H9 (cell line): ENCODE measurements at regions not wholly inside any gene's neighbourhood (a gene's known extent, or its start where the extent isn't known, plus 50 kb on each side); places are given as distances from the start of the nearest gene placed in this dataset.

Experiments
- DNase-seq: peaks from one replicate; pipeline ENCODE4 v3.0.0-alpha.2; 2017
- H2AFZ ChIP-seq: one replicate; pipeline ENCODE4 v1.6.1; 2013; ENCODE audit warnings: mild to moderate bottlenecking, low read length, control low read depth, moderate library complexity
- H2AK5ac ChIP-seq: 2 replicates; pipeline ENCODE4 v1.6.1; 2013; ENCODE audit warnings: low read length, control low read depth, mixed read lengths; ENCODE audit not compliant: insufficient read length
- H2BK120ac ChIP-seq: one replicate; pipeline ENCODE4 v1.6.1; 2013; ENCODE audit warnings: low read depth, mild to moderate bottlenecking, low read length, control low read depth, inconsistent platforms; ENCODE audit not compliant: poor library complexity, severe bottlenecking
- H2BK12ac ChIP-seq: 2 replicates; pipeline ENCODE4 v1.6.1; 2013; ENCODE audit warnings: low read length, control low read depth, mixed read lengths, low read depth; ENCODE audit not compliant: insufficient read length
- H2BK15ac ChIP-seq: 2 replicates; pipeline ENCODE4 v1.6.1; 2013; ENCODE audit warnings: low read depth, low read length, control low read depth
- H2BK20ac ChIP-seq: one replicate; pipeline ENCODE4 v1.6.1; 2013; ENCODE audit warnings: low read depth, mild to moderate bottlenecking, low read length, control low read depth, inconsistent platforms; ENCODE audit not compliant: poor library complexity, severe bottlenecking
- H2BK5ac ChIP-seq: 2 replicates; pipeline ENCODE4 v1.6.1; 2013; ENCODE audit warnings: low read length, control low read depth, mixed read lengths; ENCODE audit not compliant: insufficient read length
- H3K14ac ChIP-seq: 2 replicates; pipeline ENCODE4 v1.6.1; 2013; ENCODE audit warnings: low read length, control low read depth; ENCODE audit not compliant: insufficient read depth
- H3K18ac ChIP-seq: 2 replicates; pipeline ENCODE4 v1.6.1; 2013; ENCODE audit warnings: low read depth, mild to moderate bottlenecking, mixed read lengths, low read length, control low read depth; ENCODE audit not compliant: insufficient read length
- H3K23ac ChIP-seq: 2 replicates; pipeline ENCODE4 v1.6.1; 2013; ENCODE audit warnings: low read length, control low read depth, mixed read lengths, low read depth; ENCODE audit not compliant: insufficient read length
- H3K23me2 ChIP-seq: 2 replicates; pipeline ENCODE4 v1.6.1; 2013; ENCODE audit warnings: low read depth, mild to moderate bottlenecking, mixed read lengths, low read length, control low read depth; ENCODE audit not compliant: insufficient read length, poor library complexity, severe bottlenecking
- H3K27ac ChIP-seq: 2 replicates; pipeline ENCODE4 v1.5.1; 2013; ENCODE audit warnings: low read length, control low read depth, mixed read lengths, low read depth; ENCODE audit not compliant: insufficient read length
- H3K27me3 ChIP-seq: 2 replicates; pipeline ENCODE4 v1.6.1; 2013; ENCODE audit warnings: low read length, control low read depth, inconsistent platforms; ENCODE audit not compliant: insufficient read depth
- H3K4ac ChIP-seq: 2 replicates; pipeline ENCODE4 v1.6.1; 2013; ENCODE audit warnings: low read depth, mild to moderate bottlenecking, control low read depth, inconsistent platforms, low read length, moderate library complexity
- H3K4me1 ChIP-seq: 2 replicates; pipeline ENCODE4 v1.6.1; 2013; ENCODE audit warnings: low read length, control low read depth, inconsistent platforms; ENCODE audit not compliant: insufficient read depth
- H3K4me2 ChIP-seq: 2 replicates; pipeline ENCODE4 v1.6.1; 2013; ENCODE audit warnings: low read length, control low read depth, mixed read lengths; ENCODE audit not compliant: insufficient read length, insufficient read depth
- H3K56ac ChIP-seq: 2 replicates; pipeline ENCODE4 v1.6.1; 2013; ENCODE audit warnings: low read depth, mild to moderate bottlenecking, mixed read lengths, low read length, control low read depth; ENCODE audit not compliant: insufficient read length
- H3K79me1 ChIP-seq: 2 replicates; pipeline ENCODE4 v1.6.1; 2013; ENCODE audit warnings: low read depth, mild to moderate bottlenecking, moderate library complexity, low read length, control low read depth, inconsistent platforms; ENCODE audit not compliant: insufficient read depth, poor library complexity, severe bottlenecking
- H3K79me2 ChIP-seq: 2 replicates; pipeline ENCODE4 v1.6.1; 2013; ENCODE audit warnings: low read length, control low read depth, inconsistent platforms; ENCODE audit not compliant: insufficient read depth
- H3K9ac ChIP-seq: 2 replicates; pipeline ENCODE4 v1.6.1; 2013; ENCODE audit warnings: low read length, control low read depth, mixed read lengths; ENCODE audit not compliant: insufficient read length; ENCODE audit errors: extremely low read depth
- H3K9me3 ChIP-seq: one replicate; pipeline ENCODE4 v1.6.1; 2013; ENCODE audit warnings: low read depth, low read length, inconsistent platforms; ENCODE audit not compliant: control insufficient read depth
- H3T11ph ChIP-seq: one replicate; pipeline ENCODE4 v1.6.1; 2013; ENCODE audit warnings: mild to moderate bottlenecking, low read length, control low read depth, inconsistent platforms
- H4K20me1 ChIP-seq: one replicate; pipeline ENCODE4 v1.6.1; 2013; ENCODE audit not compliant: control insufficient read depth, insufficient read length, insufficient read depth
- H4K5ac ChIP-seq: 2 replicates; pipeline ENCODE4 v1.6.1; 2013; ENCODE audit warnings: low read depth, mild to moderate bottlenecking, mixed read lengths, low read length, control low read depth; ENCODE audit not compliant: insufficient read length
- H4K8ac ChIP-seq: replicated peaks from 2 replicates; pipeline ENCODE4 v1.6.1; 2013; ENCODE audit warnings: low read length, control low read depth, mixed read lengths, low read depth; ENCODE audit not compliant: insufficient read length
- H4K91ac ChIP-seq: 2 replicates; pipeline ENCODE4 v1.6.1; 2013; ENCODE audit warnings: low read depth, mild to moderate bottlenecking, moderate library complexity, mixed read lengths, low read length, control low read depth; ENCODE audit not compliant: insufficient read length
- H3K27ac Mint-ChIP-seq, 3 experiments: 2 replicates in 2 of 3; 3 replicates in 1 of 3; pipeline ENCODE4 v1.8.0; 2020 to 2021; ENCODE audit warnings: mixed read lengths in 3 of 3, mild to moderate bottlenecking in 1 of 3, moderate library complexity in 1 of 3
- H3K27me3 Mint-ChIP-seq: 2 replicates; pipeline ENCODE4 v1.8.0; 2021; ENCODE audit warnings: low read depth, mild to moderate bottlenecking, moderate library complexity, mixed read lengths
- H3K36me3 Mint-ChIP-seq, 3 experiments: 2 replicates in 2 of 3; 3 replicates in 1 of 3; pipeline ENCODE4 v1.8.0; 2020 to 2021; ENCODE audit warnings: low read depth in 3 of 3, mixed read lengths in 3 of 3; ENCODE audit not compliant: insufficient read depth in 1 of 3
- H3K4me1 Mint-ChIP-seq, 2 experiments: 2 replicates each; pipeline ENCODE4 v1.8.0; 2020; ENCODE audit warnings: mixed read lengths in 2 of 2
- H3K4me3 Mint-ChIP-seq, 2 experiments: 2 replicates in 1 of 2; 3 replicates in 1 of 2; pipeline ENCODE4 v1.8.0; 2020 to 2021; ENCODE audit warnings: mild to moderate bottlenecking in 2 of 2, mixed read lengths in 2 of 2, moderate library complexity in 1 of 2
- H3K9me3 Mint-ChIP-seq, 2 experiments: 2 replicates in 1 of 2; 3 replicates in 1 of 2; pipeline ENCODE4 v1.8.0; 2020; ENCODE audit warnings: mild to moderate bottlenecking in 2 of 2, mixed read lengths in 2 of 2, moderate library complexity in 1 of 2
- WGBS: extraction: QIAGEN DNeasy Blood & Tissue Kit; methylation state at CpG from one replicate; pipeline ENCODE4 v1.1.7; 2013; ENCODE audit warnings: missing lambda C conversion rate, low lambda C conversion rate, mixed read lengths; ENCODE audit not compliant: insufficient read length; ENCODE audit errors: extremely low coverage; 5-methylcytosine and 5-hydroxymethylcytosine counted together
- TF ChIP-seq, protein P1 (sequence below): fragments of 200-600 bp; sonication (generic); conservative IDR thresholded peaks from 3 replicates; pipeline ENCODE4 v1.8.0; 2021; ENCODE audit warnings: antibody characterized with exemption, mild to moderate bottlenecking

- no CpG with 5 or more reads among the region's 4 CpGs for WGBS
- no peaks in the 10 kb centered on the region for H3K27me3 ChIP-seq
- no peaks in the 10 kb centered on the region for H3K36me3 Mint-ChIP-seq
- H3K79me1 ChIP-seq, result no peaks in the 10 kb centered on the region
- no peak overlapping the region for H4K8ac ChIP-seq
- TF ChIP-seq, protein P1, sequence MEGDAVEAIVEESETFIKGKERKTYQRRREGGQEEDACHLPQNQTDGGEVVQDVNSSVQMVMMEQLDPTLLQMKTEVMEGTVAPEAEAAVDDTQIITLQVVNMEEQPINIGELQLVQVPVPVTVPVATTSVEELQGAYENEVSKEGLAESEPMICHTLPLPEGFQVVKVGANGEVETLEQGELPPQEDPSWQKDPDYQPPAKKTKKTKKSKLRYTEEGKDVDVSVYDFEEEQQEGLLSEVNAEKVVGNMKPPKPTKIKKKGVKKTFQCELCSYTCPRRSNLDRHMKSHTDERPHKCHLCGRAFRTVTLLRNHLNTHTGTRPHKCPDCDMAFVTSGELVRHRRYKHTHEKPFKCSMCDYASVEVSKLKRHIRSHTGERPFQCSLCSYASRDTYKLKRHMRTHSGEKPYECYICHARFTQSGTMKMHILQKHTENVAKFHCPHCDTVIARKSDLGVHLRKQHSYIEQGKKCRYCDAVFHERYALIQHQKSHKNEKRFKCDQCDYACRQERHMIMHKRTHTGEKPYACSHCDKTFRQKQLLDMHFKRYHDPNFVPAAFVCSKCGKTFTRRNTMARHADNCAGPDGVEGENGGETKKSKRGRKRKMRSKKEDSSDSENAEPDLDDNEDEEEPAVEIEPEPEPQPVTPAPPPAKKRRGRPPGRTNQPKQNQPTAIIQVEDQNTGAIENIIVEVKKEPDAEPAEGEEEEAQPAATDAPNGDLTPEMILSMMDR, result no peak
- no peak overlapping the region for H2BK120ac ChIP-seq
- H3K27me3 Mint-ChIP-seq, result no peaks in the 10 kb centered on the region
- DNase-seq, result no peak
- H3K14ac ChIP-seq, result no peak overlapping the region
- no peak overlapping the region for H2AK5ac ChIP-seq
- H3K9me3 Mint-ChIP-seq, result no peaks in the 10 kb centered on the region
- H4K91ac ChIP-seq, result no peak overlapping the region
- H3K27ac ChIP-seq, result no peak overlapping the region
- H2BK12ac ChIP-seq, result no peak overlapping the region
- H2AFZ ChIP-seq, result no peak overlapping the region
- H3K23ac ChIP-seq, result no peak overlapping the region
- H3K4me3 Mint-ChIP-seq, result no peak overlapping the region
- no peak overlapping the region for H3K4me2 ChIP-seq
- no peak overlapping the region for H2BK15ac ChIP-seq
- no peaks in the 10 kb centered on the region for H3K9me3 ChIP-seq
- H3K4me1 Mint-ChIP-seq, result no peaks in the 10 kb centered on the region
- H4K5ac ChIP-seq, result no peak overlapping the region
- H3K23me2 ChIP-seq, result no peaks in the 10 kb centered on the region
- no peak overlapping the region for H3K9ac ChIP-seq
- H3K18ac ChIP-seq, result no peak overlapping the region
- H2BK5ac ChIP-seq, result no peak overlapping the region
- no peaks in the 10 kb centered on the region for H3K79me2 ChIP-seq
- no peaks in the 10 kb centered on the region for H3K4me1 ChIP-seq
- H4K20me1 ChIP-seq, result no peaks in the 10 kb centered on the region
- H3K4ac ChIP-seq, result no peak overlapping the region
- H3K56ac ChIP-seq, result no peak overlapping the region
- H3T11ph ChIP-seq, result no peak overlapping the region
- H3K27ac Mint-ChIP-seq, result no peak overlapping the region
- H2BK20ac ChIP-seq, result no peak overlapping the region
These were observed 752.6 kb upstream of the NR2F2 start for GRCh38 chr15:95577927-95578326.
